Progenitor cell of endocrine pancreas (in vitro differentiated cells): ENCODE measurements at regions not wholly inside any gene's neighbourhood (a gene's known extent, or its start where the extent isn't known, plus 50 kb on each side); places are given as distances from the start of the nearest gene placed in this dataset.

ENCODE experiments used
- DNase-seq: peaks from one replicate; pipeline ENCODE4 v3.0.0; 2021; ENCODE audit warnings: low spot score; ENCODE audit not compliant: unreplicated experiment
- H3K27ac Mint-ChIP-seq: 2 replicates; pipeline ENCODE4 v1.8.0; 2021; ENCODE audit warnings: mild to moderate bottlenecking, moderate library complexity, mixed read lengths
- H3K27me3 Mint-ChIP-seq: 2 replicates; pipeline ENCODE4 v1.8.0; 2021; ENCODE audit warnings: mixed read lengths
- H3K36me3 Mint-ChIP-seq: 2 replicates; pipeline ENCODE4 v1.8.0; 2022; ENCODE audit warnings: mixed read lengths; ENCODE audit not compliant: insufficient read depth
- H3K4me1 Mint-ChIP-seq: 2 replicates; pipeline ENCODE4 v1.8.0; 2021; ENCODE audit warnings: low read depth, mixed read lengths
- H3K4me3 Mint-ChIP-seq: 2 replicates; pipeline ENCODE4 v1.8.0; 2021; ENCODE audit warnings: low read depth, mild to moderate bottlenecking, moderate library complexity, mixed read lengths
- H3K9me3 Mint-ChIP-seq: 2 replicates; pipeline ENCODE4 v1.8.0; 2021; ENCODE audit warnings: low read depth, mixed read lengths
- TF ChIP-seq, protein P1 (sequence below): fragments of 200-600 bp; sonication (generic); IDR thresholded peaks from one replicate; pipeline ENCODE4 v1.5.0; 2021; ENCODE audit warnings: antibody characterized with exemption, mild to moderate bottlenecking; ENCODE audit not compliant: unreplicated experiment

DNA sequence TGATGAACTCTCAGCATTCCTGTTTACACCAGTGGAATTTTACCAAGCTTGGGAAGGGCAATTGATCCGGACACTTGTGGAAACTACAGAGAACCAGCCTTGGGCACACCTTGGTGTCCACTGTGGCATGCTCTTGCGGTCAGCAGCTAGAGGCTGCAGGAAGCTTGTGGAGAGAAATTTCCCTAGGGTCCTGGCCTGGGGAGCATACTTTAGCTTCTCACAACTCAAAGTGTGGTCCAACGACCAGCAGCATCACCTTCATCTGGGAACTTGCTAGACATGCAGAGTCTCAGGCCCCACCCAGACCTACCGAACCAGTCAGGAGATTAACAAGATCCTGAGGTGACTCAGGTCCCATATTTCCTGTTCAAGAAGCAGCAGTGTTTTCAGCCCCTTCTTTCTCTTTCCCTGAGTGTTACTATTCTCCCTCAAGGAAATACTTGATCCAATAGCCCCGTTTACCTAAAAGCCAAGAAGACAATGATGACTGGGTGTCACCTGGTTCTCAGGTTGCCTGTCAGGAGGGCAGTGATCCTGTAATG lies 55.7 kb upstream of the KCNE2 start:
- no peak for DNase-seq
- Mint-ChIP-seq H3K36me3 (no peaks in the 10 kb centered on the region), H3K4me3 (no peak overlapping the region), H3K4me1 (no peaks in the 10 kb centered on the region), H3K27me3 (peaks cover 2% of the 10 kb centered on the region), H3K9me3 (no peaks in the 10 kb centered on the region), H3K27ac (no peak overlapping the region)
- TF ChIP-seq, protein P1, sequence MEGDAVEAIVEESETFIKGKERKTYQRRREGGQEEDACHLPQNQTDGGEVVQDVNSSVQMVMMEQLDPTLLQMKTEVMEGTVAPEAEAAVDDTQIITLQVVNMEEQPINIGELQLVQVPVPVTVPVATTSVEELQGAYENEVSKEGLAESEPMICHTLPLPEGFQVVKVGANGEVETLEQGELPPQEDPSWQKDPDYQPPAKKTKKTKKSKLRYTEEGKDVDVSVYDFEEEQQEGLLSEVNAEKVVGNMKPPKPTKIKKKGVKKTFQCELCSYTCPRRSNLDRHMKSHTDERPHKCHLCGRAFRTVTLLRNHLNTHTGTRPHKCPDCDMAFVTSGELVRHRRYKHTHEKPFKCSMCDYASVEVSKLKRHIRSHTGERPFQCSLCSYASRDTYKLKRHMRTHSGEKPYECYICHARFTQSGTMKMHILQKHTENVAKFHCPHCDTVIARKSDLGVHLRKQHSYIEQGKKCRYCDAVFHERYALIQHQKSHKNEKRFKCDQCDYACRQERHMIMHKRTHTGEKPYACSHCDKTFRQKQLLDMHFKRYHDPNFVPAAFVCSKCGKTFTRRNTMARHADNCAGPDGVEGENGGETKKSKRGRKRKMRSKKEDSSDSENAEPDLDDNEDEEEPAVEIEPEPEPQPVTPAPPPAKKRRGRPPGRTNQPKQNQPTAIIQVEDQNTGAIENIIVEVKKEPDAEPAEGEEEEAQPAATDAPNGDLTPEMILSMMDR = no peak

DNA sequence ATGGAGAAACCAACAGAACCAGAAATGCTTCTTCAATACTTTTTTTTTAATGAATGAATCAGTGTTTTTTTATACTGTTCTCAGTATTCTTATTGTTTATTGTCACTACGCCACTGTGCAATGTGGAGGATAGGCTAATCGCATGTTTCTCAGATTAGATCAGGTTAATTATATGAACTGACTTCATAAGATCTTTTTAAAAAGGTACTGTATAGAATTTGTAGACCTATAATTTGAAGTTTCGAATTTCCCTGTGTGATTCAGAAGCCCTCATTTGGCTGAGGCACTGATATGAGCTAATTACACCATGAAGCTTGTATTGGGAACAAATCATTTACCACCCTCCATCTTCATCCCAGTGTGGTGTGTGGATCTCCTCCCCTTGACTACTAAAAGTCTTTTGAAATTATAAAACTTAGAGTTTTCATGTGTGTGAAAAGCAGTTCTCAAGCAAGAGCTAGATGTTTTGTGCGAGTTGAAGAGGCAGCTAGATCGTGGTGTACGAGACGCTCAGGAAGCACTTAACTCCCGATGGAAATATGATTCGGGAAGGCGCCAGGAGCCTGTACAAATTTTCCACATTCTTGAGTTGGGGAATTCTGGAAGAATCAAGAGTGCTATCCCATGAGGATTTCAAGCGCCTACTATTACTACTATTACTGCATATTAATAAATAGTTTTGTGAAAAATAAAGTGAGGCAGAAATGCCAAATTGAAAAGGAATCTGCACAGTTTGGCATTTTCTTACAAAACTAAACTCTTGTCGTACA lies 52.1 kb upstream of the KCNE2 start:
- Mint-ChIP-seq H3K4me1 (no peaks in the 10 kb centered on the region), H3K9me3 (no peaks in the 10 kb centered on the region), H3K36me3 (no peaks in the 10 kb centered on the region), H3K27ac (no peak overlapping the region), H3K4me3 (no peak overlapping the region), H3K27me3 (peaks cover 2% of the 10 kb centered on the region)
- DNase-seq = no peak
- TF ChIP-seq, protein P1 = no peak

DNA sequence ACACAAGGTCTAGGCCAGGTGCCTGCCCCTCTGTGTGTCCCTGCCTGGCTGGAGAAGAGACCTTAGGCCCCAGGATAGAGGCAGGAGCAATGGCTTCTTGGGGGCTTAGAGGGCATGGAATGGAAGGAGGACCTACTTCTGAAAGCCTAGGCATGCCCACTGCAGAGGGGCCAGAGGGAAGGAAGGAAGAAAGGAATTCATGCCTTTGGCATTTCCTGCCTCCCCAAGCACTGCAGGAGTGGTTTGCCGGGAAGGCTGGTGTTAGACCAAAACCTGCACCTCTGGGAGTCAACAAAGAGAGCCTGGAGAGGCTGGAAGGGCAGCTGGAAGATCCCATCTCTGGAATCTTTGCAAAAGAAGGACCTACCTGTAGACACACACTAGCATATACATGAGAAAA lies 50.7 kb upstream of the KCNE2 start:
- TF ChIP-seq, protein P1 = no peak
- H3K4me1 Mint-ChIP-seq = no peaks in the 10 kb centered on the region
- no peak for DNase-seq
- no peak overlapping the region for H3K4me3 Mint-ChIP-seq
- H3K27ac Mint-ChIP-seq = no peak overlapping the region
- peaks cover 2% of the 10 kb centered on the region for H3K27me3 Mint-ChIP-seq
- H3K9me3 Mint-ChIP-seq = no peaks in the 10 kb centered on the region
- H3K36me3 Mint-ChIP-seq = no peaks in the 10 kb centered on the region
